Activated CD4-positive, alpha-beta T cell treated with anti-CD3 and anti-CD28 coated beads, Interleukin-2, amount 50 U/mL, for 48 hours (primary cell): ENCODE measurements at regions not wholly inside any gene's neighbourhood (a gene's known extent, or its start where the extent isn't known, plus 50 kb on each side); places are given as distances from the start of the nearest gene placed in this dataset.
"Not testable (repeated sequence)": the region's sequence is repeated elsewhere in the genome, so short reads cannot be mapped to it uniquely, and the experiment has no call there.

Experiments used
- DNase-seq, 2 experiments: peaks; one replicate each; pipeline ENCODE4 v3.0.0-alpha.2; 2020

GRCh38 chr12:74021937-74022336 lies 515.7 kb upstream of the ATXN7L3B start:
- DNase-seq: peak; percentile 19 to 28

GRCh38 chr12:74031045-74031444 lies 506.6 kb upstream of the ATXN7L3B start:
- DNase-seq: no peak

- DNase-seq: no peak
Measured at GRCh38 chr12:74033531-74033930, 504.1 kb upstream of the ATXN7L3B start.

GRCh38 chr12:74039138-74039537 lies 498.5 kb upstream of the ATXN7L3B start:
- not testable (repeated sequence) for DNase-seq

- no peak for DNase-seq
Measured at GRCh38 chr12:74043343-74043742, 494.3 kb upstream of the ATXN7L3B start.

- no peak for DNase-seq
Measured at GRCh38 chr12:74049348-74049747, 488.3 kb upstream of the ATXN7L3B start.

GRCh38 chr12:74051848-74052247 lies 485.8 kb upstream of the ATXN7L3B start:
- DNase-seq: no peak

GRCh38 chr12:74066476-74066875 lies 471.2 kb upstream of the ATXN7L3B start:
- DNase-seq: no peak

- no peak for DNase-seq
Measured at GRCh38 chr12:74071182-74071581, 466.5 kb upstream of the ATXN7L3B start.

- DNase-seq: no peak
Measured at GRCh38 chr12:74076918-74077317, 460.7 kb upstream of the ATXN7L3B start.

GRCh38 chr12:74105434-74105833 lies 432.2 kb upstream of the ATXN7L3B start:
- no peak for DNase-seq

- no peak for DNase-seq
Measured at GRCh38 chr12:74108729-74109128, 428.9 kb upstream of the ATXN7L3B start.

- peak in 1 of 2 experiments; percentile 11 for DNase-seq
Measured at GRCh38 chr12:74111688-74112360, 425.8 kb upstream of the ATXN7L3B start.

- DNase-seq: no peak
Measured at GRCh38 chr12:74119811-74120362, 417.7 kb upstream of the ATXN7L3B start.

- DNase-seq: no peak
Measured at GRCh38 chr12:74120644-74121043, 417.0 kb upstream of the ATXN7L3B start.

GRCh38 chr12:74129702-74130101 lies 407.9 kb upstream of the ATXN7L3B start:
- no peak for DNase-seq

- no peak for DNase-seq
Measured at GRCh38 chr12:74144396-74144795, 393.2 kb upstream of the ATXN7L3B start.

- DNase-seq: no peak
Measured at GRCh38 chr12:74145328-74145727, 392.3 kb upstream of the ATXN7L3B start.

- no peak for DNase-seq
Measured at GRCh38 chr12:74148849-74149248, 388.8 kb upstream of the ATXN7L3B start.

GRCh38 chr12:74152370-74152769 lies 385.3 kb upstream of the ATXN7L3B start:
- no peak for DNase-seq

GRCh38 chr12:74166096-74166495 lies 371.5 kb upstream of the ATXN7L3B start:
- no peak for DNase-seq

- DNase-seq: no peak
Measured at GRCh38 chr12:74169607-74170006, 368.0 kb upstream of the ATXN7L3B start.

- no peak for DNase-seq
Measured at GRCh38 chr12:74170645-74171477, 366.8 kb upstream of the ATXN7L3B start.

GRCh38 chr12:74171478-74171909 lies 366.1 kb upstream of the ATXN7L3B start:
- DNase-seq: no peak
